Body of pancreas (tissue), 4 donors: ENCODE measurements at regions not wholly inside any gene's neighbourhood (a gene's known extent, or its start where the extent isn't known, plus 50 kb on each side); places are given as distances from the start of the nearest gene placed in this dataset.

Experiments
- CTCF ChIP-seq, 7 experiments: fragments of 450-650 bp in 4 of 7; fragments of 200-600 bp in 3 of 7; sonication (generic) in 3 of 7; IDR thresholded peaks; one replicate each; pipeline ENCODE4 v1.5.1; 2016 to 2019; ENCODE audit warnings: antibody characterized with exemption in 7 of 7
- POLR2A ChIP-seq, 3 donors: fragments of 450-650 bp; IDR thresholded peaks; one replicate each; pipeline ENCODE4 v1.6.1; 2016; ENCODE audit warnings: antibody characterized with exemption in 3 of 3, mild to moderate bottlenecking in 2 of 3

DNA sequence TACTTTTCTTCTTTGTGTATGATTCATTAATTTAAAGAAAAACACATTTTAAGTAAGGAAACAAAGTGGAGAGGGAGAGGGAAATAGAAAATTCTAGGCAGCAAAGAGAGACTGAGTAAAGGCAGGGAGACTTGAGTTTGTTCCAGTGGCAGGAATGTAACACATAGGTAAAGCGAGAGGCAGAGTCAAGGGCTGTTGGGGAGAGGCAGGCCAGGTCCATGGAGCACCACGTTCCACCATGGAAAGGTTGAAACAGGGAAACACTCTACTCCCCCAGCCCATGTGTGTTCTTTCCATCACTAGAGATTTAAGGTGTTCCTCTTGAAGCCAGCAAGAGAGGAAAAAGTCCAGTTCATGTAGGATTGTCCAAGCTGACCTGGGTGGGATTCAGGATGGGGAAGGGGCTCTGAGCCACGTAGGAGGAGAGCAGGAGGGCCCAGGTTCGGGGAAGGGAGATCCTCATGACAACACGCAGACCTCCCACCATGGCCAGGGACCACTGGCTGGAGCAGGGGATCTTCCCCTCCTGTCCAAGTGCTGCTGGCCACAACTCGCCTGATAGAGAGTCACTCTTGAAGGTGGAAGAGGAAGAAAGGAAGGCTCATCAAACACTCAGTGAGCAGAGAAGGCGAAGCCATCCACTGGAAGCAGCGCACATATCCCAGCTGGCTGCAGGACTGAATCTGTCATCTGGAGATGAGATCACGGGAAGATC is 666.4 kb upstream of the MKI67 start:
- TF ChIP-seq CTCF (IDR thresholded peaks at IDR 0.05) (no peak), POLR2A (IDR thresholded peaks at IDR 0.05) (no peak)
